HG03575 (cell line): ENCODE measurements at regions not wholly inside any gene's neighbourhood (a gene's known extent, or its start where the extent isn't known, plus 50 kb on each side); places are given as distances from the start of the nearest gene placed in this dataset.
"Not testable (repeated sequence)": the region's sequence is repeated elsewhere in the genome, so short reads cannot be mapped to it uniquely, and the experiment has no call there.

ENCODE experiments used
- ATAC-seq: cut with Tn5 transposase; IDR thresholded peaks from one replicate; pipeline ENCODE4 v1.9.1; 2021; ENCODE audit not compliant: unreplicated experiment, insufficient number of reproducible peaks, low FRiP score; ENCODE audit errors: extremely low read depth

GRCh38 chr13:78120144-78120543, 201.5 kb upstream of the EDNRB start:
- ATAC-seq, result not testable (repeated sequence)

- not testable (repeated sequence) for ATAC-seq
Observed at GRCh38 chr13:78117070-78117469, 198.4 kb upstream of the EDNRB start.

- ATAC-seq, result no peak
Observed at GRCh38 chr13:78105656-78106055, 187.0 kb upstream of the EDNRB start.

- ATAC-seq, result no peak
Observed at GRCh38 chr13:78103936-78104335, 185.3 kb upstream of the EDNRB start.

GRCh38 chr13:78102741-78103140, 184.1 kb upstream of the EDNRB start:
- no peak for ATAC-seq

- ATAC-seq, result no peak
Observed at GRCh38 chr13:78102121-78102677, 183.6 kb upstream of the EDNRB start.

- ATAC-seq, result no peak
Observed at GRCh38 chr13:78100486-78100885, 181.9 kb upstream of the EDNRB start.

GRCh38 chr13:78098249-78098648, 179.6 kb upstream of the EDNRB start:
- no peak for ATAC-seq

GRCh38 chr13:78096221-78096620, 177.6 kb upstream of the EDNRB start:
- no peak for ATAC-seq

- no peak for ATAC-seq
Observed at GRCh38 chr13:78087966-78088678, 169.5 kb upstream of the EDNRB start.

- no peak for ATAC-seq
Observed at GRCh38 chr13:78085434-78086225, 167.0 kb upstream of the EDNRB start.

GRCh38 chr13:78084401-78084800, 165.8 kb upstream of the EDNRB start:
- no peak for ATAC-seq

- ATAC-seq, result no peak
Observed at GRCh38 chr13:78078168-78078567, 159.5 kb upstream of the EDNRB start.

- ATAC-seq, result no peak
Observed at GRCh38 chr13:78067290-78067689, 148.7 kb upstream of the EDNRB start.

- ATAC-seq, result no peak
Observed at GRCh38 chr13:78065141-78065540, 146.5 kb upstream of the EDNRB start.

- no peak for ATAC-seq
Observed at GRCh38 chr13:78061806-78062205, 143.2 kb upstream of the EDNRB start.

GRCh38 chr13:78060966-78061365, 142.3 kb upstream of the EDNRB start:
- no peak for ATAC-seq

- ATAC-seq, result not testable (repeated sequence)
Observed at GRCh38 chr13:78056865-78057264, 138.2 kb upstream of the EDNRB start.

GRCh38 chr13:78054157-78054556, 135.5 kb upstream of the EDNRB start:
- no peak for ATAC-seq

GRCh38 chr13:78047151-78047550, 128.5 kb upstream of the EDNRB start:
- ATAC-seq, result no peak
